Stomach (tissue), 4 donors: ENCODE measurements at regions not wholly inside any gene's neighbourhood (a gene's known extent, or its start where the extent isn't known, plus 50 kb on each side); places are given as distances from the start of the nearest gene placed in this dataset.

Experiments used
- CTCF ChIP-seq, 7 experiments: fragments of 450-650 bp in 4 of 7; fragments of 200-600 bp in 3 of 7; sonication (generic) in 3 of 7; IDR thresholded peaks; one replicate each; pipeline ENCODE4 v1.5.1; 2016 to 2019; ENCODE audit warnings: antibody characterized with exemption in 7 of 7, control low read depth in 2 of 7, mild to moderate bottlenecking in 1 of 7
- POLR2A ChIP-seq, 4 donors: fragments of 450-650 bp; IDR thresholded peaks; one replicate each; pipeline ENCODE4 v1.6.1; 2016; ENCODE audit warnings: antibody characterized with exemption in 4 of 4, control low read depth in 2 of 4, mild to moderate bottlenecking in 1 of 4, moderate library complexity in 1 of 4

- TF ChIP-seq CTCF (IDR thresholded peaks at IDR 0.05) (no peak), POLR2A (IDR thresholded peaks at IDR 0.05) (no peak)
These were observed 152.2 kb downstream of the SIPA1L2 start for GRCh38 chr1:232477728-232478127.
